Mesothelial cell of epicardium (in vitro differentiated cells): ENCODE measurements at regions not wholly inside any gene's neighbourhood (a gene's known extent, or its start where the extent isn't known, plus 50 kb on each side); places are given as distances from the start of the nearest gene placed in this dataset.

Experiments
- DNase-seq, 2 experiments: peaks; one replicate each; pipeline ENCODE4 v3.0.0; 2021; ENCODE audit warnings: low spot score in 2 of 2; ENCODE audit not compliant: unreplicated experiment in 2 of 2
- H3K27ac Mint-ChIP-seq: 2 replicates; pipeline ENCODE4 v1.8.0; 2021; ENCODE audit warnings: mixed read lengths
- H3K27me3 Mint-ChIP-seq: 2 replicates; pipeline ENCODE4 v1.8.0; 2021; ENCODE audit warnings: low read depth, mixed read lengths
- H3K36me3 Mint-ChIP-seq: 2 replicates; pipeline ENCODE4 v1.8.0; 2021; ENCODE audit warnings: mixed read lengths
- H3K4me1 Mint-ChIP-seq: 2 replicates; pipeline ENCODE4 v1.8.0; 2021; ENCODE audit warnings: mixed read lengths
- H3K4me3 Mint-ChIP-seq: 2 replicates; pipeline ENCODE4 v1.8.0; 2021; ENCODE audit warnings: mild to moderate bottlenecking, moderate library complexity, mixed read lengths
- H3K9me3 Mint-ChIP-seq: 2 replicates; pipeline ENCODE4 v1.8.0; 2021; ENCODE audit warnings: mixed read lengths
- CTCF ChIP-seq: fragments of 200-600 bp; sonication (generic); IDR thresholded peaks from one replicate; pipeline ENCODE4 v1.5.0; 2021; ENCODE audit warnings: antibody characterized with exemption; ENCODE audit not compliant: unreplicated experiment

- Mint-ChIP-seq H3K4me3 (no peak overlapping the region), H3K27ac (no peak overlapping the region), H3K27me3 (peaks cover 13% of the 10 kb centered on the region), H3K9me3 (no peaks in the 10 kb centered on the region), H3K36me3 (no peaks in the 10 kb centered on the region), H3K4me1 (peaks cover 14% of the 10 kb centered on the region)
- no peak for DNase-seq
- no peak for TF ChIP-seq CTCF
Observed at GRCh38 chr18:44041961-44042360, 638.7 kb upstream of the SETBP1 start.

GRCh38 chr18:44046376-44046975 lies 634.2 kb upstream of the SETBP1 start:
- TF ChIP-seq CTCF, result no peak
- Mint-ChIP-seq H3K36me3 (no peaks in the 10 kb centered on the region), H3K4me3 (no peak overlapping the region), H3K9me3 (no peaks in the 10 kb centered on the region), H3K27ac (no peak overlapping the region), H3K4me1 (peaks cover 2% of the 10 kb centered on the region), H3K27me3 (peaks cover 13% of the 10 kb centered on the region)
- no peak for DNase-seq

- Mint-ChIP-seq H3K27ac (no peak overlapping the region), H3K27me3 (peaks cover 10% of the 10 kb centered on the region), H3K4me1 (no peaks in the 10 kb centered on the region), H3K36me3 (no peaks in the 10 kb centered on the region), H3K9me3 (no peaks in the 10 kb centered on the region), H3K4me3 (no peak overlapping the region)
- DNase-seq, result no peak
- TF ChIP-seq CTCF, result no peak
Observed at GRCh38 chr18:44047585-44047984, 633.1 kb upstream of the SETBP1 start.

- DNase-seq, result no peak
- H3K4me3 Mint-ChIP-seq, result no peak overlapping the region
- no peak overlapping the region for H3K27ac Mint-ChIP-seq
- peaks cover 6% of the 10 kb centered on the region for H3K27me3 Mint-ChIP-seq
- no peaks in the 10 kb centered on the region for H3K4me1 Mint-ChIP-seq
- no peaks in the 10 kb centered on the region for H3K9me3 Mint-ChIP-seq
- TF ChIP-seq CTCF, result no peak
- H3K36me3 Mint-ChIP-seq, result no peaks in the 10 kb centered on the region
Observed at GRCh38 chr18:44048435-44048834, 632.3 kb upstream of the SETBP1 start.

GRCh38 chr18:44048846-44049245 lies 631.8 kb upstream of the SETBP1 start:
- Mint-ChIP-seq H3K27me3 (peaks cover 5% of the 10 kb centered on the region), H3K36me3 (no peaks in the 10 kb centered on the region), H3K4me1 (no peaks in the 10 kb centered on the region), H3K4me3 (no peak overlapping the region), H3K27ac (no peak overlapping the region), H3K9me3 (no peaks in the 10 kb centered on the region)
- no peak for TF ChIP-seq CTCF
- DNase-seq, result no peak

GRCh38 chr18:44051026-44051425 lies 629.7 kb upstream of the SETBP1 start:
- H3K9me3 Mint-ChIP-seq, result no peaks in the 10 kb centered on the region

More at GRCh38 chr18:44051026-44051425, 629.7 kb upstream of the SETBP1 start:
- Mint-ChIP-seq H3K27me3 (peaks cover 3% of the 10 kb centered on the region), H3K4me1 (no peaks in the 10 kb centered on the region), H3K36me3 (no peaks in the 10 kb centered on the region), H3K4me3 (no peak overlapping the region), H3K27ac (no peak overlapping the region)
- DNase-seq, result no peak
- no peak for TF ChIP-seq CTCF
